ENCODE measurements at regions not wholly inside any gene's neighbourhood (a gene's known extent, or its start where the extent isn't known, plus 50 kb on each side); places are given as distances from the start of the nearest gene placed in this dataset.

- Histone ChIP-seq H3K27me3 (ENCODE audit: insufficient read depth, low read depth, low read length) (no peaks in the 10 kb centered on the region), H2AFZ (ENCODE audit: low read depth, low read length) (no peak overlapping the region), H4K20me1 (ENCODE audit: insufficient read depth) (no peaks in the 10 kb centered on the region), H3K4me2 (ENCODE audit: low read length) (no peak overlapping the region), H3K9me3 (ENCODE audit: low read length) (no peaks in the 10 kb centered on the region), H3F3A (ENCODE audit: insufficient read depth, low read length, poor library complexity, severe bottlenecking) (no peaks in the 10 kb centered on the region), H3K4me3 (ENCODE audit: low read length) (no peak overlapping the region), H3K9me2 (ENCODE audit: insufficient read depth, low read length) (no peaks in the 10 kb centered on the region), H3K79me2 (replicated peaks; ENCODE audit: insufficient read depth, low read length) (no peaks in the 10 kb centered on the region), H3K27ac (ENCODE audit: low read length) (no peak overlapping the region), H3K9ac (ENCODE audit: low read length) (no peak overlapping the region), H3K36me3 (ENCODE audit: insufficient read depth, low read length) (no peaks in the 10 kb centered on the region)
- TF ChIP-seq MXI1 (conservative IDR thresholded peaks at IDR 0.05; ENCODE audit: poor library complexity, severe bottlenecking) = no peak
- no peak for TF ChIP-seq EZH2 (IDR thresholded peaks at IDR 0.05; ENCODE audit: borderline replicate concordance, insufficient read depth, low read length, poor library complexity, severe bottlenecking)
- TF ChIP-seq REST (IDR thresholded peaks at IDR 0.05; ENCODE audit: borderline replicate concordance) = no peak
- no peak for TF ChIP-seq EP300 (conservative IDR thresholded peaks at IDR 0.05; ENCODE audit: poor library complexity, severe bottlenecking)
- no peak for TF ChIP-seq SMC3 (conservative IDR thresholded peaks at IDR 0.05; ENCODE audit: poor library complexity)
- no peak for TF ChIP-seq CTCF (IDR thresholded peaks at IDR 0.05; ENCODE audit: poor library complexity, severe bottlenecking)
- no peak for TF ChIP-seq POLR2AphosphoS5 (IDR thresholded peaks at IDR 0.05)
- TF ChIP-seq TAF1 (IDR thresholded peaks at IDR 0.05; ENCODE audit: low read depth) = no peak
- no peak for TF ChIP-seq RAD21 (conservative IDR thresholded peaks at IDR 0.05)
Observed at GRCh38 chr7:85823396-85824080, 636.7 kb upstream of the SEMA3D start.

- Histone ChIP-seq H3K27ac (ENCODE audit: low read length) (no peak overlapping the region), H3K4me2 (ENCODE audit: low read length) (no peak overlapping the region), H3K27me3 (ENCODE audit: insufficient read depth, low read depth, low read length) (no peaks in the 10 kb centered on the region), H3K36me3 (ENCODE audit: insufficient read depth, low read length) (no peaks in the 10 kb centered on the region), H3K9me2 (ENCODE audit: insufficient read depth, low read length) (no peaks in the 10 kb centered on the region), H3F3A (ENCODE audit: insufficient read depth, low read length, poor library complexity, severe bottlenecking) (no peaks in the 10 kb centered on the region), H4K20me1 (ENCODE audit: insufficient read depth) (no peaks in the 10 kb centered on the region), H3K9ac (ENCODE audit: low read length) (no peak overlapping the region), H2AFZ (ENCODE audit: low read depth, low read length) (no peak overlapping the region), H3K79me2 (replicated peaks; ENCODE audit: insufficient read depth, low read length) (no peaks in the 10 kb centered on the region), H3K9me3 (ENCODE audit: low read length) (no peaks in the 10 kb centered on the region), H3K4me3 (ENCODE audit: low read length) (no peak overlapping the region)
- TF ChIP-seq RAD21 (conservative IDR thresholded peaks at IDR 0.05) (no peak), POLR2AphosphoS5 (IDR thresholded peaks at IDR 0.05) (no peak), SMC3 (conservative IDR thresholded peaks at IDR 0.05; ENCODE audit: poor library complexity) (no peak), CTCF (IDR thresholded peaks at IDR 0.05; ENCODE audit: poor library complexity, severe bottlenecking) (no peak), EP300 (conservative IDR thresholded peaks at IDR 0.05; ENCODE audit: poor library complexity, severe bottlenecking) (no peak), MXI1 (conservative IDR thresholded peaks at IDR 0.05; ENCODE audit: poor library complexity, severe bottlenecking) (no peak), EZH2 (IDR thresholded peaks at IDR 0.05; ENCODE audit: borderline replicate concordance, insufficient read depth, low read length, poor library complexity, severe bottlenecking) (no peak), REST (IDR thresholded peaks at IDR 0.05; ENCODE audit: borderline replicate concordance) (no peak), TAF1 (IDR thresholded peaks at IDR 0.05; ENCODE audit: low read depth) (no peak)
Observed at GRCh38 chr7:85821926-85822325, 635.1 kb upstream of the SEMA3D start.
